ENCODE measurements at regions not wholly inside any gene's neighbourhood (a gene's known extent, or its start where the extent isn't known, plus 50 kb on each side); places are given as distances from the start of the nearest gene placed in this dataset.

DNA sequence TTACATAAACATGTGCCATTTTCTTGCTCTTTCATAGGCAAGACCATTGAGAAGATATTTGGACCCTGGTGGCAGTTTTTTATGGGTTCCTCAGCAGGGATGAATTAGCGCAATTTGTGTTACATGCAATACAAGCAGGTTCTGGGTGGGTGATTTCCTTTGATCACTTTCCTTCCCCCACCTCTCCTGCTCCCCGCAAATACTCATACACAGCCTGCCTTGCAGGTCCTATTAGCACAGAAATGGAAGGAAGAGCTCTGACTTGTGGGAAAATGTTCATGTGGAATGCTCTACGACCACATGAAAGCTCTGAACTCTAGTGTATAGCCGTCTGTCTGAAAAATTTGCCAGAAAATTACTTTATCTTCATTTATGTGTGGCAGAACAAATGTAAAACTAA, 361.0 kb upstream of the FAT1 start:
- TF ChIP-seq, protein P1, sequence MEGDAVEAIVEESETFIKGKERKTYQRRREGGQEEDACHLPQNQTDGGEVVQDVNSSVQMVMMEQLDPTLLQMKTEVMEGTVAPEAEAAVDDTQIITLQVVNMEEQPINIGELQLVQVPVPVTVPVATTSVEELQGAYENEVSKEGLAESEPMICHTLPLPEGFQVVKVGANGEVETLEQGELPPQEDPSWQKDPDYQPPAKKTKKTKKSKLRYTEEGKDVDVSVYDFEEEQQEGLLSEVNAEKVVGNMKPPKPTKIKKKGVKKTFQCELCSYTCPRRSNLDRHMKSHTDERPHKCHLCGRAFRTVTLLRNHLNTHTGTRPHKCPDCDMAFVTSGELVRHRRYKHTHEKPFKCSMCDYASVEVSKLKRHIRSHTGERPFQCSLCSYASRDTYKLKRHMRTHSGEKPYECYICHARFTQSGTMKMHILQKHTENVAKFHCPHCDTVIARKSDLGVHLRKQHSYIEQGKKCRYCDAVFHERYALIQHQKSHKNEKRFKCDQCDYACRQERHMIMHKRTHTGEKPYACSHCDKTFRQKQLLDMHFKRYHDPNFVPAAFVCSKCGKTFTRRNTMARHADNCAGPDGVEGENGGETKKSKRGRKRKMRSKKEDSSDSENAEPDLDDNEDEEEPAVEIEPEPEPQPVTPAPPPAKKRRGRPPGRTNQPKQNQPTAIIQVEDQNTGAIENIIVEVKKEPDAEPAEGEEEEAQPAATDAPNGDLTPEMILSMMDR (IDR thresholded peaks at IDR 0.05): no peak
- TF ChIP-seq POLR2A (IDR thresholded peaks at IDR 0.05): no peak
